Astrocyte of the cerebellum (primary cell): ENCODE measurements at regions not wholly inside any gene's neighbourhood (a gene's known extent, or its start where the extent isn't known, plus 50 kb on each side); places are given as distances from the start of the nearest gene placed in this dataset.
A peak's percentile ranks its signal among the peaks of the same experiment; 100 is the strongest.

ENCODE experiments used
- DNase-seq: peaks from one replicate; pipeline ENCODE4 v3.0.0-alpha.2; 2011; ENCODE audit warnings: low read depth
- H3K4me3 ChIP-seq: 2 replicates; pipeline ENCODE4 v1.5.1; 2011; ENCODE audit warnings: mild to moderate bottlenecking, low read depth, low read length, moderate library complexity
- in situ Hi-C: cut with HindIII; loops from 2 replicates; pipeline ENCODE4 v1.10.0; 2017; ENCODE audit warnings: low sequenced_read_pairs
- TF ChIP-seq, protein P1 (sequence below): IDR thresholded peaks from 2 replicates; pipeline ENCODE4 v1.5.1; 2012; ENCODE audit warnings: low read length, low read depth, moderate library complexity, mild to moderate bottlenecking; ENCODE audit errors: missing control alignments

DNA sequence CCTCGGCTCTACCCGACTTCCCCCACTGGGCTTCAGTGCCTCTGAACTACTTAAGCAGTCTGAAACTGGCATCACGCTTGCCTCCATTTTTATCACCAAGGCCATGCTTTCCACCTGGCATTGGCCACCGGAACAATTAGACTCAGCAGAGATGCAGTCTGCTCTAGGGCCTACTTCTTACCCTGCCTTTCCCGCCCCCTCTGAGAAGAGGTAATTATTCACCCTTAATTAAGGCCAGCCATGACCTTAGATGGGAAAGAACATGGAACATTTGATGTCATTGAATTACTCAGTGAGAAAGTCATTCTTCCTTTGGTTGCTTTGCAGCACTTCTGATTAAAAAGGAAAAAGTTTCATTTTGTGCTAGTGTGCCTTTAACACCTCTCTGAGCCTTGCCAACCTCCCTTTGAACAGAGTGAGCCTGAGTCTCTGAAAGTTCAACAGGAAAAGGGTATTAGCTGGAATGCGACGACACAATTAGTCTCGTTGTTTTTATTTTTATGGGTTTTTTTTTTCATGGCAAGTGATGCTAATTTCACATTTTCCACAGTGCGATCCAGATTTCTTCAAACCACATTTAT lies 60.9 kb upstream of the TNRC6A start:
- in situ Hi-C loops = no loop called here
- TF ChIP-seq, protein P1, sequence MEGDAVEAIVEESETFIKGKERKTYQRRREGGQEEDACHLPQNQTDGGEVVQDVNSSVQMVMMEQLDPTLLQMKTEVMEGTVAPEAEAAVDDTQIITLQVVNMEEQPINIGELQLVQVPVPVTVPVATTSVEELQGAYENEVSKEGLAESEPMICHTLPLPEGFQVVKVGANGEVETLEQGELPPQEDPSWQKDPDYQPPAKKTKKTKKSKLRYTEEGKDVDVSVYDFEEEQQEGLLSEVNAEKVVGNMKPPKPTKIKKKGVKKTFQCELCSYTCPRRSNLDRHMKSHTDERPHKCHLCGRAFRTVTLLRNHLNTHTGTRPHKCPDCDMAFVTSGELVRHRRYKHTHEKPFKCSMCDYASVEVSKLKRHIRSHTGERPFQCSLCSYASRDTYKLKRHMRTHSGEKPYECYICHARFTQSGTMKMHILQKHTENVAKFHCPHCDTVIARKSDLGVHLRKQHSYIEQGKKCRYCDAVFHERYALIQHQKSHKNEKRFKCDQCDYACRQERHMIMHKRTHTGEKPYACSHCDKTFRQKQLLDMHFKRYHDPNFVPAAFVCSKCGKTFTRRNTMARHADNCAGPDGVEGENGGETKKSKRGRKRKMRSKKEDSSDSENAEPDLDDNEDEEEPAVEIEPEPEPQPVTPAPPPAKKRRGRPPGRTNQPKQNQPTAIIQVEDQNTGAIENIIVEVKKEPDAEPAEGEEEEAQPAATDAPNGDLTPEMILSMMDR = no peak
- DNase-seq = peak; percentile 36
- no peak overlapping the region for H3K4me3 ChIP-seq

DNA sequence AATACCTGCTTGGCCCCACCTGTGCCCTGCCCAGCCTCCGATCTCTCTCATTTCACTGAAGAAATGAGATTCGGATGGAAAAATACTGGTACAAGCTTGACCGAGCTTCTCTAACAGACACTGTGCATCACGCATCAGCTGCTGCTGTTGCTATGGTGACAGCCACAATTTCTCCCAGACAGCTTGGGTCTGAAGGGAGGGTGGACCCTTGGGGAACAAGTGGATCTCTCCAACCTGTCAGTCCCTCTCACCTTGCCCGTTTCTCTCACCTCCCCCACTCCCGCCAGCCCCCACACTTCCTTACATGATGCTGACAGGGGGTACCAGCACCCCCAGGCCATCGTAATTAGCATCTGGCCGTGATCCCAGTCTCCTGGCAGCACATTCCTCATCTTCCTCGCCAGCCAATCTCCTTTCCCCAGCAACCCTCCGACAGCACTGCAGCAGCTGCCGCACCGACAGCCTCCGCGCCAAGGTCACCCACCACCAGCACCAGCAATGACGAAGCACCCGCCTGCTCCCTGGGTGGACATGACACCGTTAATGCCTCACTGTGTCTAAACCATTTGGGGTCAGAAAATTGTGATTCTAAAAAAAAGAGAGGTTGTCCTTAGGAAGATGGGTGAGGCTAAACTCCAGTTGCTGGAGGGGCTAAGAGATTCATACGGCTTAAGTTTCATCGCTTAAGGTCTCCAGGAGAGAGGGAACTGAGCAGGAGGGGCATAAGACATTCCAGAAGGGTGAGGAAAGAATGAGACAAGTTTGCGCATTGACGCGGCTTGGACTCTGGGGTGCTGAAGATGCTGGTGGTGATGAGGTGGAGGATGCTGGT lies 58.6 kb upstream of the TNRC6A start:
- TF ChIP-seq, protein P1 = no peak
- peak overlapping the region; percentile 2 for H3K4me3 ChIP-seq
- in situ Hi-C loops = no loop called here
- DNase-seq = peak; percentile 75

DNA sequence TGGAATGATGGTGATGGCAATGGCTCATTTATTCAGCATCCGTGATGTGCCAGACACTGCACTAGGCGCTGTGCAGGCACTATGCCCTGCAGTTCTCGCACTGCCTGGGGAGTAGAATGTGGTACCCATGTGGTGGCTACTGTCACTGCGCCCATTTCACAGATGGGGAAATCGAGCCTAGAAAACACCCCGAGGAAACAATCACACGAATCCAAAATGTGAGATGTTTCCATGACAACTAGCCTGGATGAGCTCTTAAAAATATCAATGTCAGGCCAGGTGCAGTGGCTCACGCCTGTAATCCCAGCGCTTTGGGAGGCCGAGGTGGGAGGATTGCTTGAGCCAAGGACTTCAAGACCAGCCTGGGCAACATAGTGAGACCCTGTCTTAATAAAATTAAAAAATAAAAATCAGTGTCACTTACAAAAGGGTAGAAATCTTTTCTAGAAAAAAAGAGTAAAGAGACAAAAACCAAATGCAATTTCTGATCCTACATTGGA lies 57.9 kb upstream of the TNRC6A start:
- H3K4me3 ChIP-seq = no peak overlapping the region
- in situ Hi-C loops = no loop called here
- TF ChIP-seq, protein P1 = no peak
- DNase-seq = no peak

DNA sequence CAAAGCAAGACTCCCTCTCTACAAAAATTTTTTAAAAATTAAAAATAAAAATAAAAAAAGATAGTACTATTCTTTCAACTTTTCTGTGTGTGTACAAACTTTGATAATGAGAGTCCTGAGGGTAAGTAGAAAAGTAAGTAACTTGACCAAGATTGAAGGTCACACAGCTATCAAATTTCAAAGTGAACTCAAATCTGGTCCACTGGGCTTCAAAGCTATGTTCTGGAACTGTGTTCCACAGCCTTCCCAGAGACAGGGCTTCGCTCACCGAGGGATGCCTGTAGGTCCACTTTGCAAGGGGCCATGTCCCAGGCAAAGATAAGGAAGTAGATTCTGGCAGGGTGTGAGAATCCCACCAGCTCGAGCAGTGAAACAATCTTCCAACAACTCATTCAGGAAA lies 56.3 kb upstream of the TNRC6A start:
- DNase-seq = no peak
- in situ Hi-C loops = no loop called here
- H3K4me3 ChIP-seq = no peak overlapping the region
- TF ChIP-seq, protein P1 = no peak

DNA sequence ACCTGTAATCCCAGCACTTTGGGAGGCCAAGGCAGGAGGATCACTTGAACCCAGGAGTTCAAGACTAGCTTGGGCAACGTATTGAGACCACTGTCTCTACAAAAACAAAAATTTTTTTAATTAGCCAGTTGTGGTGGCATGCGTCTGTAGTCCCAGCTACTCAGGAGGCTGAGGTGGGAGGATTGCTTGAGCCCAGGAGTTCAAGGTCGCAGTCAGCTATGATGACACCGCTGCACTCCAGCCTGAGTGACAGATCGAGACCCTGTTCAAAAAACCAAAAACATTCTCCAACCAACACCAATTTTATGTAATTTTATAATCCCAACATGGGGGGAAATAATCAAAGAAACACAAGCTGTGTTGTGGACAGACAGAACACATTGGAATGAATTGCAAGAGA lies 54.6 kb upstream of the TNRC6A start:
- DNase-seq = no peak
- no peak overlapping the region for H3K4me3 ChIP-seq
- in situ Hi-C loops = no loop called here
- TF ChIP-seq, protein P1 = no peak

DNA sequence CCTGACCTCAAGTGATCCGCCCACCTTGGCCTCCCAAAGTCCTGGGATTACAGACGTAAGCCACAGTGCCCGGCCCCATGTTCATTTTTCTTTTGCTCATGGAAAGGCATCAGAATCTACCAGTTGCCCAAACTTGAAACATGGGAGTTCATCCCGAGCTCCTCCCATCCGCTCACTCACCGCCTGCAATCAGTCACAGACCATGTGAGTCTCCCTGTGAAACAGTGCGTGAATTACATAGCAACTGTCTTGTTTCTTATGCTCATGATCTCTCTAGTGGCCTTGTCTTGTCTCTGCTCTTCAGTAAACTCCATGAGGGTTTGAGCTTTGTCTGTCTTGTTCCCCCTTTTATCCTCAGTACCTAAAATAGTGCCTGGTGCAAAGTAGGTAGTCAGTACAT lies 52.1 kb upstream of the TNRC6A start:
- DNase-seq = no peak
- TF ChIP-seq, protein P1 = no peak
- in situ Hi-C loops = no loop called here
- H3K4me3 ChIP-seq = no peak overlapping the region
